ENCODE measurements at regions not wholly inside any gene's neighbourhood (a gene's known extent, or its start where the extent isn't known, plus 50 kb on each side); places are given as distances from the start of the nearest gene placed in this dataset.

GRCh38 chr10:113236998-113237397 lies 287.0 kb downstream of the TCF7L2 start:
- no peak overlapping the region for H3K27ac ChIP-seq
- TF ChIP-seq CTCF (conservative IDR thresholded peaks at IDR 0.05; ENCODE audit: low read depth): no peak
- CTCF ChIA-PET: no interaction called here
- POLR2A ChIA-PET (ENCODE audit: low non-redundant PET): no interaction called here
- no peak for DNase-seq (ENCODE audit: low spot score)

- H3K27ac ChIP-seq: no peak overlapping the region
- DNase-seq (ENCODE audit: low spot score): no peak
- ChIA-PET POLR2A (ENCODE audit: low non-redundant PET) (no interaction called here), CTCF (no interaction called here)
- TF ChIP-seq CTCF (conservative IDR thresholded peaks at IDR 0.05; ENCODE audit: low read depth): no peak
These were observed 289.7 kb downstream of the TCF7L2 start for GRCh38 chr10:113239566-113240350.

- ChIA-PET CTCF (no interaction called here), POLR2A (ENCODE audit: low non-redundant PET) (no interaction called here)
- DNase-seq (ENCODE audit: low spot score): no peak
- H3K27ac ChIP-seq: no peak overlapping the region
- no peak for TF ChIP-seq CTCF (conservative IDR thresholded peaks at IDR 0.05; ENCODE audit: low read depth)
These were observed 290.7 kb downstream of the TCF7L2 start for GRCh38 chr10:113240736-113241135.

DNA sequence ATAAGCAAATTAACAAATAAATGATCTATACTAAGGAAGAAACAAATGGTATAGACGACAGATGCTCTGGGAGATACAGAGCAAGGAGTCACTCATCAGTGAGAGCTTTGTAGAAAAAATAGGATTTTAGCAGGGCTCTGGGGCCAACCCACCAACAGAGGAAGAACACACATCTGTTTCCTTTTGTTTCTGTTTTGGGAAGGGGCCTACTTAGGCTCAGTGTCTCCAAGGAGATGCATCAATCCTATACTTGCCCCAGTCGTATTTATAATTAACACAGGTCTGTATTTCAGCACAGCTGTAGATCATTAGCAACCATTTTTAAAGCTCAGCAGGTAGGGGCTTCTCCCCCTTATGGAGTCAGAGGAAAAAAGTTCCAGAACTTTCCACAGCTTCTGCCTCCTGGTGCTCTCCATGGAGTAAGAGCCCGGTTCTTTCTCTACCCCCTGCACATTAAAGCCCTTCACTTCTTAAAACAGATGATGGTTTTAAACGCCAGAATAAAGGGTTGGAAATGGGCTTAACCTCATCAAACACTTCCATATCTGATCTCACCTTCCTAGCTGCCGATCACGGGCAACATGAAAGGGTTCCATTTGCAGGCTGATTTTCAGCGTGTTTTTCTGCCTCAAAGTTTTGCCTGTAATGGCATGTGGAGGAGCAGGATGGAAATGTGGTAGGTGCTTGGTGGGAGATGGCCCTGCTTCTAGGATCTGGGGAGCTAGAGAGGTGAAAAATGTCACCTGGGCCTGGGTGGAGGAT lies 291.7 kb downstream of the TCF7L2 start:
- H3K27ac ChIP-seq: no peak overlapping the region
- ChIA-PET POLR2A (ENCODE audit: low non-redundant PET) (no interaction called here), CTCF (no interaction called here)
- DNase-seq (ENCODE audit: low spot score): no peak
- no peak for TF ChIP-seq CTCF (conservative IDR thresholded peaks at IDR 0.05; ENCODE audit: low read depth)

GRCh38 chr10:113243311-113243710 lies 293.3 kb downstream of the TCF7L2 start:
- no peak for DNase-seq (ENCODE audit: low spot score)
- CTCF ChIA-PET: no interaction called here
- no peak overlapping the region for H3K27ac ChIP-seq
- POLR2A ChIA-PET (ENCODE audit: low non-redundant PET): no interaction called here
- no peak for TF ChIP-seq CTCF (conservative IDR thresholded peaks at IDR 0.05; ENCODE audit: low read depth)

DNA sequence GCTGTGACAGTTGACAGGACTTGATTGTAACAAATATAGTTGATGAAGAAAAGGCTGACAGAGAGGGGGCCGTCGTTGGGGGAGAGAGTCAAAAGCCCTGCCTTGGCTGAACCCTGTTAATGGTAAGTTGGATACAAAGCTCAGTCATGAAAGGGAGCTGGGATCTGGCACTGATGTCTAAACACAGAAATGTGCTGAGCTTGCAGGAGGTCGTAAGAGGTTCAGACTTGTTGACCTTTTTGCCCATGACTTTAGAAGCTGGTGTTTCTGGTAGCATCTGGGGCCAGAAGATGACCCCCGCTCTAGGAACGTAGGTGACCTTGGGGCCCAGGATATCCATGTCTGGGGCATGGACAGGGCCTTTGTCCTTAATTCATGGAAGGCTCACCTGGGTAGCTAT lies 294.7 kb downstream of the TCF7L2 start:
- CTCF ChIA-PET: no interaction called here

More for the DNA sequence above, 294.7 kb downstream of the TCF7L2 start:
- no peak for TF ChIP-seq CTCF (conservative IDR thresholded peaks at IDR 0.05; ENCODE audit: low read depth)
- no peak overlapping the region for H3K27ac ChIP-seq
- no peak for DNase-seq (ENCODE audit: low spot score)
- POLR2A ChIA-PET (ENCODE audit: low non-redundant PET): no interaction called here

Measured in RWPE1 (cell line).